GM20000 (cell line): ENCODE measurements at regions not wholly inside any gene's neighbourhood (a gene's known extent, or its start where the extent isn't known, plus 50 kb on each side); places are given as distances from the start of the nearest gene placed in this dataset.

Source experiments
- DNase-seq: peaks from one replicate; pipeline ENCODE4 v3.0.0; 2012; ENCODE audit warnings: low spot score
- CTCF ChIP-seq: IDR thresholded peaks from 2 replicates; pipeline ENCODE4 v1.5.1; 2012; ENCODE audit warnings: mild to moderate bottlenecking, control low read depth; ENCODE audit errors: extremely low read depth, missing control alignments

GRCh38 chr5:116813906-116814305, 239.3 kb upstream of the SEMA6A start:
- DNase-seq = no peak
- no peak for TF ChIP-seq CTCF

GRCh38 chr5:116813356-116813755, 238.7 kb upstream of the SEMA6A start:
- TF ChIP-seq CTCF = no peak
- no peak for DNase-seq

GRCh38 chr5:116810951-116811350, 236.3 kb upstream of the SEMA6A start:
- no peak for DNase-seq
- TF ChIP-seq CTCF = no peak

GRCh38 chr5:116806836-116807235, 232.2 kb upstream of the SEMA6A start:
- no peak for TF ChIP-seq CTCF
- no peak for DNase-seq

GRCh38 chr5:116799401-116799800, 224.8 kb upstream of the SEMA6A start:
- no peak for TF ChIP-seq CTCF
- DNase-seq = no peak

- no peak for TF ChIP-seq CTCF
- DNase-seq = no peak
Observed at GRCh38 chr5:116795189-116795588, 220.6 kb upstream of the SEMA6A start.

- no peak for TF ChIP-seq CTCF
- DNase-seq = no peak
Observed at GRCh38 chr5:116789522-116789921, 214.9 kb upstream of the SEMA6A start.
